ENCODE measurements at regions not wholly inside any gene's neighbourhood (a gene's known extent, or its start where the extent isn't known, plus 50 kb on each side); places are given as distances from the start of the nearest gene placed in this dataset.

- no peak overlapping the region for H3K4me3 ChIP-seq (ENCODE audit: low read depth, low read length)
- no peak for TF ChIP-seq CTCF (IDR thresholded peaks at IDR 0.05; ENCODE audit: low read depth, low read length)
- H3K36me3 ChIP-seq: no peaks in the 10 kb centered on the region
- no peaks in the 10 kb centered on the region for H3K9me3 ChIP-seq
- no peaks in the 10 kb centered on the region for H3K4me1 ChIP-seq
- no peak for DNase-seq
- H3K27me3 ChIP-seq: no peaks in the 10 kb centered on the region
Measured at GRCh38 chr4:35757836-35758235, 486.5 kb downstream of the ARAP2 start.

GRCh38 chr4:35760807-35761206 lies 483.5 kb downstream of the ARAP2 start:
- H3K27me3 ChIP-seq: no peaks in the 10 kb centered on the region
- DNase-seq: peak; percentile 51
- TF ChIP-seq CTCF (IDR thresholded peaks at IDR 0.05; ENCODE audit: low read depth, low read length): no peak
- no peaks in the 10 kb centered on the region for H3K36me3 ChIP-seq
- H3K9me3 ChIP-seq: no peaks in the 10 kb centered on the region
- H3K4me1 ChIP-seq: no peaks in the 10 kb centered on the region
- H3K4me3 ChIP-seq (ENCODE audit: low read depth, low read length): no peak overlapping the region

- Histone ChIP-seq H3K9me3 (no peaks in the 10 kb centered on the region), H3K27me3 (no peaks in the 10 kb centered on the region), H3K36me3 (no peaks in the 10 kb centered on the region), H3K4me3 (ENCODE audit: low read depth, low read length) (no peak overlapping the region), H3K4me1 (no peaks in the 10 kb centered on the region)
- TF ChIP-seq CTCF (IDR thresholded peaks at IDR 0.05; ENCODE audit: low read depth, low read length): no peak
- DNase-seq: no peak
Measured at GRCh38 chr4:35771571-35771970, 472.7 kb downstream of the ARAP2 start.

GRCh38 chr4:35772291-35772690 lies 472.0 kb downstream of the ARAP2 start:
- DNase-seq: no peak
- Histone ChIP-seq H3K4me3 (ENCODE audit: low read depth, low read length) (no peak overlapping the region), H3K4me1 (no peaks in the 10 kb centered on the region), H3K36me3 (no peaks in the 10 kb centered on the region), H3K27me3 (no peaks in the 10 kb centered on the region), H3K9me3 (no peaks in the 10 kb centered on the region)
- TF ChIP-seq CTCF (IDR thresholded peaks at IDR 0.05; ENCODE audit: low read depth, low read length): no peak

GRCh38 chr4:35789899-35790574 lies 454.3 kb downstream of the ARAP2 start:
- Histone ChIP-seq H3K4me1 (no peaks in the 10 kb centered on the region), H3K36me3 (no peaks in the 10 kb centered on the region), H3K9me3 (no peaks in the 10 kb centered on the region), H3K4me3 (ENCODE audit: low read depth, low read length) (no peak overlapping the region), H3K27me3 (no peaks in the 10 kb centered on the region)
- no peak for TF ChIP-seq CTCF (IDR thresholded peaks at IDR 0.05; ENCODE audit: low read depth, low read length)
- no peak for DNase-seq

- Histone ChIP-seq H3K9me3 (no peaks in the 10 kb centered on the region), H3K4me1 (no peaks in the 10 kb centered on the region), H3K4me3 (ENCODE audit: low read depth, low read length) (no peak overlapping the region), H3K27me3 (no peaks in the 10 kb centered on the region), H3K36me3 (no peaks in the 10 kb centered on the region)
- no peak for DNase-seq
- TF ChIP-seq CTCF (IDR thresholded peaks at IDR 0.05; ENCODE audit: low read depth, low read length): no peak
Measured at GRCh38 chr4:35793045-35793722, 451.1 kb downstream of the ARAP2 start.

All from BE2C (cell line).